Midbrain (tissue), 1 donor: ENCODE measurements at regions not wholly inside any gene's neighbourhood (a gene's known extent, or its start where the extent isn't known, plus 50 kb on each side); places are given as distances from the start of the nearest gene placed in this dataset.
"Not testable (repeated sequence)": the region's sequence is repeated elsewhere in the genome, so short reads cannot be mapped to it uniquely, and the experiment has no call there.

Experiments used
- DNase-seq: peaks from one replicate; lab custom pipeline; 2025; lab: John Stamatoyannopoulos, UW

- DNase-seq = no peak
Observed at GRCh38 chr4:11843340-11843739, 414.6 kb upstream of the HS3ST1 start.

GRCh38 chr4:11842620-11843263 is 414.0 kb upstream of the HS3ST1 start:
- DNase-seq = no peak

GRCh38 chr4:11839889-11840288 is 411.2 kb upstream of the HS3ST1 start:
- DNase-seq = no peak

GRCh38 chr4:11831739-11832138 is 403.0 kb upstream of the HS3ST1 start:
- no peak for DNase-seq

GRCh38 chr4:11824566-11824965 is 395.9 kb upstream of the HS3ST1 start:
- DNase-seq = no peak

- DNase-seq = no peak
Observed at GRCh38 chr4:11821772-11822430, 393.2 kb upstream of the HS3ST1 start.

GRCh38 chr4:11817088-11817487 is 388.4 kb upstream of the HS3ST1 start:
- no peak for DNase-seq

GRCh38 chr4:11814758-11815157 is 386.1 kb upstream of the HS3ST1 start:
- DNase-seq = no peak

GRCh38 chr4:11813951-11814446 is 385.3 kb upstream of the HS3ST1 start:
- no peak for DNase-seq

- not testable (repeated sequence) for DNase-seq
Observed at GRCh38 chr4:11811521-11811920, 382.8 kb upstream of the HS3ST1 start.

GRCh38 chr4:11805842-11806241 is 377.1 kb upstream of the HS3ST1 start:
- DNase-seq = peak; percentile 27

- DNase-seq = no peak
Observed at GRCh38 chr4:11801466-11802446, 373.1 kb upstream of the HS3ST1 start.

- no peak for DNase-seq
Observed at GRCh38 chr4:11799196-11799595, 370.5 kb upstream of the HS3ST1 start.

GRCh38 chr4:11791797-11792196 is 363.1 kb upstream of the HS3ST1 start:
- no peak for DNase-seq

- no peak for DNase-seq
Observed at GRCh38 chr4:11790230-11790629, 361.5 kb upstream of the HS3ST1 start.

GRCh38 chr4:11783588-11783987 is 354.9 kb upstream of the HS3ST1 start:
- no peak for DNase-seq

GRCh38 chr4:11782859-11783258 is 354.2 kb upstream of the HS3ST1 start:
- DNase-seq = no peak

GRCh38 chr4:11777447-11777846 is 348.8 kb upstream of the HS3ST1 start:
- no peak for DNase-seq

- DNase-seq = no peak
Observed at GRCh38 chr4:11774346-11774745, 345.7 kb upstream of the HS3ST1 start.

GRCh38 chr4:11773798-11774197 is 345.1 kb upstream of the HS3ST1 start:
- DNase-seq = no peak

GRCh38 chr4:11769434-11769833 is 340.7 kb upstream of the HS3ST1 start:
- DNase-seq = no peak

GRCh38 chr4:11768251-11768972 is 339.7 kb upstream of the HS3ST1 start:
- DNase-seq = no peak
